ENCODE measurements at regions not wholly inside any gene's neighbourhood (a gene's known extent, or its start where the extent isn't known, plus 50 kb on each side); places are given as distances from the start of the nearest gene placed in this dataset.

GRCh38 chr22:47395481-47395880 is 633.0 kb downstream of the TBC1D22A start:
- TF ChIP-seq CTCF (IDR thresholded peaks at IDR 0.05; ENCODE audit: low read depth, low read length) (no peak), MAX (IDR thresholded peaks at IDR 0.05; ENCODE audit: low read depth, low read length) (no peak)

Data from NB4 (cell line).